ENCODE measurements at regions not wholly inside any gene's neighbourhood (a gene's known extent, or its start where the extent isn't known, plus 50 kb on each side); places are given as distances from the start of the nearest gene placed in this dataset.

- TF ChIP-seq, protein P1, sequence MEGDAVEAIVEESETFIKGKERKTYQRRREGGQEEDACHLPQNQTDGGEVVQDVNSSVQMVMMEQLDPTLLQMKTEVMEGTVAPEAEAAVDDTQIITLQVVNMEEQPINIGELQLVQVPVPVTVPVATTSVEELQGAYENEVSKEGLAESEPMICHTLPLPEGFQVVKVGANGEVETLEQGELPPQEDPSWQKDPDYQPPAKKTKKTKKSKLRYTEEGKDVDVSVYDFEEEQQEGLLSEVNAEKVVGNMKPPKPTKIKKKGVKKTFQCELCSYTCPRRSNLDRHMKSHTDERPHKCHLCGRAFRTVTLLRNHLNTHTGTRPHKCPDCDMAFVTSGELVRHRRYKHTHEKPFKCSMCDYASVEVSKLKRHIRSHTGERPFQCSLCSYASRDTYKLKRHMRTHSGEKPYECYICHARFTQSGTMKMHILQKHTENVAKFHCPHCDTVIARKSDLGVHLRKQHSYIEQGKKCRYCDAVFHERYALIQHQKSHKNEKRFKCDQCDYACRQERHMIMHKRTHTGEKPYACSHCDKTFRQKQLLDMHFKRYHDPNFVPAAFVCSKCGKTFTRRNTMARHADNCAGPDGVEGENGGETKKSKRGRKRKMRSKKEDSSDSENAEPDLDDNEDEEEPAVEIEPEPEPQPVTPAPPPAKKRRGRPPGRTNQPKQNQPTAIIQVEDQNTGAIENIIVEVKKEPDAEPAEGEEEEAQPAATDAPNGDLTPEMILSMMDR (IDR thresholded peaks at IDR 0.05; ENCODE audit: control extremely low read depth in 1 of 3, insufficient read depth in 1 of 3, low read depth in 1 of 3, low read length in 3 of 3): no peak
- no peak for TF ChIP-seq KDM5A (IDR thresholded peaks at IDR 0.05; ENCODE audit: low read length)
- TF ChIP-seq BACH1 (IDR thresholded peaks at IDR 0.05; ENCODE audit: low read length): no peak
- no peak for TF ChIP-seq YY1 (IDR thresholded peaks at IDR 0.05; ENCODE audit: low read depth, low read length)
- TF ChIP-seq POLR2AphosphoS5 (IDR thresholded peaks at IDR 0.05; ENCODE audit: low read depth, low read length): no peak
- no peak for TF ChIP-seq TAF7 (optimal IDR thresholded peaks at IDR 0.05; ENCODE audit: borderline replicate concordance, low read depth, low read length)
- TF ChIP-seq EZH2 (IDR thresholded peaks at IDR 0.05; ENCODE audit: low read depth, low read length, severe bottlenecking): no peak
- no peak for TF ChIP-seq JUN (IDR thresholded peaks at IDR 0.05; ENCODE audit: low read depth, low read length)
- no peak for TF ChIP-seq SP2 (IDR thresholded peaks at IDR 0.05; ENCODE audit: low read length)
- no peak for TF ChIP-seq ZNF274 (IDR thresholded peaks at IDR 0.05; ENCODE audit: borderline replicate concordance, extremely low read depth, low read length)
- TF ChIP-seq CREB1 (IDR thresholded peaks at IDR 0.05): no peak
- TF ChIP-seq EP300 (IDR thresholded peaks at IDR 0.05; ENCODE audit: borderline replicate concordance in 1 of 2, low read depth in 2 of 2, low read length in 2 of 2): no peak
Measured at GRCh38 chr20:40864470-40864869, 164.2 kb upstream of the TOP1 start.
